Esophagus squamous epithelium (tissue), 5 donors: ENCODE measurements at regions not wholly inside any gene's neighbourhood (a gene's known extent, or its start where the extent isn't known, plus 50 kb on each side); places are given as distances from the start of the nearest gene placed in this dataset.

Source experiments
- DNase-seq: peaks from one replicate; lab custom pipeline; 2025; lab: John Stamatoyannopoulos, UW
- H3K27ac ChIP-seq, 4 donors: fragments of 200-600 bp; sonication (generic); one replicate each; pipeline ENCODE4 v1.5.1; 2016 to 2019; ENCODE audit warnings: mild to moderate bottlenecking in 1 of 4
- H3K27me3 ChIP-seq, 4 donors: fragments of 200-600 bp; sonication (generic); 1 replicate in 3 of 4; 2 replicates in 1 of 4; pipeline versions ENCODE4 v1.5.1 to v1.6.0; 2017 to 2021; ENCODE audit warnings: antibody characterized with exemption in 1 of 4
- H3K36me3 ChIP-seq, 3 donors: fragments of 200-600 bp; sonication (generic); one replicate each; pipeline ENCODE4 v1.5.1; 2016 to 2019
- H3K4me1 ChIP-seq, 3 donors: fragments of 200-600 bp; sonication (generic); one replicate each; pipeline ENCODE4 v1.5.1; 2017 to 2019
- H3K4me3 ChIP-seq, 4 donors: fragments of 200-600 bp; sonication (generic); 1 replicate in 3 of 4; 2 replicates in 1 of 4; pipeline ENCODE4 v1.5.1; 2016 to 2019; ENCODE audit warnings: mild to moderate bottlenecking in 2 of 4, moderate library complexity in 1 of 4
- H3K9me3 ChIP-seq, 3 donors: fragments of 200-600 bp; sonication (generic); one replicate each; pipeline ENCODE4 v1.5.1; 2016 to 2019
- CTCF ChIP-seq, 6 experiments: fragments of 450-650 bp in 4 of 6; fragments of 200-600 bp in 2 of 6; sonication (generic) in 2 of 6; IDR thresholded peaks; one replicate each; pipeline ENCODE4 v1.5.1; 2016 to 2019; ENCODE audit warnings: antibody characterized with exemption in 6 of 6, mild to moderate bottlenecking in 4 of 6, moderate library complexity in 4 of 6
- POLR2A ChIP-seq, 4 donors: fragments of 450-650 bp; IDR thresholded peaks; one replicate each; pipeline ENCODE4 v1.6.1; 2017; ENCODE audit warnings: antibody characterized with exemption in 4 of 4, mild to moderate bottlenecking in 4 of 4, moderate library complexity in 3 of 4
- WGBS, 2 donors: methylation state at CpG; one replicate each; pipeline ENCODE4 v1.1.5; 2018; 5-methylcytosine and 5-hydroxymethylcytosine counted together
- intact Hi-C: fragments of 100-400 bp; cut with DNase I; formaldehyde crosslinking; loops from one replicate; pipeline ENCODE4 v1.15.0; 2022
- donor health status: DM: yes; HTN: yes; CAD: no.

GRCh38 chr1:65703853-65704252 is 88.8 kb upstream of the PDE4B start:
- H3K9me3 ChIP-seq: no peaks in the 10 kb centered on the region
- 40 to 48% methylated on average over 4 of the region's 4 CpGs for WGBS, 2 donors
- TF ChIP-seq CTCF (IDR thresholded peaks at IDR 0.05): no peak
- TF ChIP-seq POLR2A (IDR thresholded peaks at IDR 0.05): no peak
- H3K4me1 ChIP-seq: no peaks in the 10 kb centered on the region
- no peaks in the 10 kb centered on the region for H3K36me3 ChIP-seq
- intact Hi-C loops: no loop called here
- no peak overlapping the region for H3K27ac ChIP-seq
- H3K27me3 ChIP-seq: no peaks in the 10 kb centered on the region
- no peak for DNase-seq
- H3K4me3 ChIP-seq: no peak overlapping the region

GRCh38 chr1:65704318-65704717 is 88.4 kb upstream of the PDE4B start:
- DNase-seq: no peak
- no peak for TF ChIP-seq POLR2A (IDR thresholded peaks at IDR 0.05)
- TF ChIP-seq CTCF (IDR thresholded peaks at IDR 0.05): no peak
- Histone ChIP-seq H3K4me3 (no peak overlapping the region), H3K36me3 (no peaks in the 10 kb centered on the region), H3K9me3 (no peaks in the 10 kb centered on the region), H3K4me1 (no peaks in the 10 kb centered on the region), H3K27me3 (no peaks in the 10 kb centered on the region), H3K27ac (no peak overlapping the region)
- intact Hi-C loops: no loop called here
- WGBS, 2 donors: 39 to 54% methylated on average over 2 of the region's 2 CpGs

- Histone ChIP-seq H3K36me3 (no peaks in the 10 kb centered on the region), H3K27me3 (no peaks in the 10 kb centered on the region), H3K9me3 (no peaks in the 10 kb centered on the region), H3K4me3 (no peak overlapping the region), H3K4me1 (no peaks in the 10 kb centered on the region), H3K27ac (no peak overlapping the region)
- DNase-seq: no peak
- no peak for TF ChIP-seq CTCF (IDR thresholded peaks at IDR 0.05)
- no peak for TF ChIP-seq POLR2A (IDR thresholded peaks at IDR 0.05)
- 80% methylated on average over 1 of the region's 3 CpGs; no CpG with 5 or more reads in 1 of the 2 donors for WGBS, 2 donors
- intact Hi-C loops: no loop called here
These were observed 74.8 kb upstream of the PDE4B start for GRCh38 chr1:65717815-65718454.

GRCh38 chr1:65719391-65719790 is 73.3 kb upstream of the PDE4B start:
- Histone ChIP-seq H3K27me3 (no peaks in the 10 kb centered on the region), H3K4me3 (no peak overlapping the region), H3K36me3 (no peaks in the 10 kb centered on the region), H3K9me3 (no peaks in the 10 kb centered on the region), H3K4me1 (no peaks in the 10 kb centered on the region), H3K27ac (no peak overlapping the region)
- intact Hi-C loops: no loop called here
- TF ChIP-seq CTCF (IDR thresholded peaks at IDR 0.05) (no peak), POLR2A (IDR thresholded peaks at IDR 0.05) (no peak)
- 61 to 76% methylated on average over 5 of the region's 5 CpGs for WGBS, 2 donors
- no peak for DNase-seq

- no peak overlapping the region for H3K4me3 ChIP-seq
- TF ChIP-seq POLR2A (IDR thresholded peaks at IDR 0.05) (no peak), CTCF (IDR thresholded peaks at IDR 0.05) (no peak)
- H3K27ac ChIP-seq: no peak overlapping the region
- DNase-seq: no peak
- intact Hi-C loops: no loop called here
- no peaks in the 10 kb centered on the region for H3K9me3 ChIP-seq
- H3K27me3 ChIP-seq: no peaks in the 10 kb centered on the region
- no peaks in the 10 kb centered on the region for H3K4me1 ChIP-seq
- 86 to 88% methylated on average over 5 of the region's 5 CpGs for WGBS, 2 donors
- H3K36me3 ChIP-seq: no peaks in the 10 kb centered on the region
These were observed 70.2 kb upstream of the PDE4B start for GRCh38 chr1:65722461-65722860.
